ENCODE measurements at regions not wholly inside any gene's neighbourhood (a gene's known extent, or its start where the extent isn't known, plus 50 kb on each side); places are given as distances from the start of the nearest gene placed in this dataset.

- TF ChIP-seq ZBTB33 (CRISPR knock-in tag; IDR thresholded peaks at IDR 0.05) (no peak), GTF2B (IDR thresholded peaks at IDR 0.05; ENCODE audit: extremely low read depth, insufficient read length) (no peak), IRF2 (CRISPR knock-in tag; IDR thresholded peaks at IDR 0.05) (no peak), GMEB1 (CRISPR knock-in tag; IDR thresholded peaks at IDR 0.05) (no peak), HBP1 (CRISPR knock-in tag; IDR thresholded peaks at IDR 0.05) (no peak), ZNF174 (CRISPR knock-in tag; IDR thresholded peaks at IDR 0.05) (no peak), RBM25 (IDR thresholded peaks at IDR 0.05; ENCODE audit: low read depth, low read length, severe bottlenecking) (no peak)
These were observed 190.4 kb upstream of the FOXN3 start (continued) for GRCh38 chr14:89607453-89607852.
